CD4-positive, alpha-beta T cell treated with Interleukin-6 at 100 ng/mL for 8 hours (primary cell): ENCODE measurements at regions not wholly inside any gene's neighbourhood (a gene's known extent, or its start where the extent isn't known, plus 50 kb on each side); places are given as distances from the start of the nearest gene placed in this dataset.

ENCODE experiments used
- DNase-seq: peaks from one replicate; pipeline ENCODE4 v3.0.0-alpha.2; 2020; ENCODE audit warnings: mixed read lengths, low spot score

GRCh38 chr10:128617532-128617931, 491.3 kb upstream of the MKI67 start:
- no peak for DNase-seq

- DNase-seq, result no peak
Measured at GRCh38 chr10:128622706-128623105, 496.5 kb upstream of the MKI67 start.

GRCh38 chr10:128623776-128624175, 497.6 kb upstream of the MKI67 start:
- no peak for DNase-seq

DNA sequence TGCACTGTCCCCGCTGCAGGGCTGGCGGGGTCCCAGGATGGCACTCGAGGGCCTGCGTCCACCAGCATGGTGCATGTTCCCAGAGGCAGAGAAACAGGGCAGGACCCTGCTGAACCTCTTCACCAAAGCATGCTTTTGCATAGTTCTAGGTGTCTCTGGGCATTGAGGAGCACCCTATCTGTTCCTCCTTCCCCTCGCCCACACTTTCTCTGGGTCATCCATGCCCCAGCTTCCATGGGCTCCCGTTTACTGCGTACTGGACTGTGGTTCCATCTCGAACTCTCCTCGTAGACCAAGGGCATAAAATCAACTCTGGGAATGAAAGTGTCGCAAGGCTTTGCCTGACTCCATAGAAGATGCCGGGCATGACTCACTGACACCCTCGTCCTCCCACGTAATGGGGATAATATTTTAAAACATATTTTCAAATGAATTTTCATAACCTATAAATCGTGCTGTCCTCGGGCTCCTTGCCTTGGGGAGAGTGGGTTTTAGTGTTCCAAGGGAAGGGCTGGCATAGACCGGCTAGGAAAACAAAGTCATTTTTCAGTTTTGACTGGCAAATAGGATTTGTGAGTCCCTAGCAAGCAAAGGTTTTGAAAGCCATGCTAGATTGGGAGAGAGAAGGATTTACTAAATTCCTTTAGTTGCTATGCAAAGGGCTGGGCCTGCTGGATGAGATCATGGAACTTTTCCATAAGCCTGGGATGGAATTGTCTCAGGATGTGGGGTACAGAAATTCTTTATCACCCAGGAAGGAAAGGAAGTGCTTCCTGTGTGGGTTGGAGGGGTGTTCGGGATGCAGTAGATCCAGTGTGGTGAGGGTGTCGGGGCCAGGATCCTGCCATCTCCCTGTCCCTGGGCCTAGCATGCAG, 498.7 kb upstream of the MKI67 start:
- no peak for DNase-seq

DNA sequence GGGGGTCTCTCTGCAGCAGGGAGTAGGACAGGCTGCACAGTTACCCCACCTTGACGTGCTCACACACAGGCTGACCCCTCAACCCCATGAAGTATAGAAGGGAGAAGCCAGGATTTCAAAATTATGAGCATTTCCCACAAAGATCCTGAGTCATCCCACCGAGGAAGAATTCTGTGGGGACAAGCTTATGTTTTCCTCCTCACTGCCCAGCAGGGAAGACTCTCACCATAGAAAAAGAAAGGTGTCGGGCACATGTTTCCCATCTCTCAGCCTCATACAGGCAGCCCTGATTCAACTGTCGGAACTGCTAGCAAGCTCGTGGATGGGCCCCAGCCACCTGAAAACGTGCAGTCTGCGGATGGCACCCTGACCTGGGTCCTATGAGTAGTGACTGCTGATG, 499.7 kb upstream of the MKI67 start:
- no peak for DNase-seq

DNA sequence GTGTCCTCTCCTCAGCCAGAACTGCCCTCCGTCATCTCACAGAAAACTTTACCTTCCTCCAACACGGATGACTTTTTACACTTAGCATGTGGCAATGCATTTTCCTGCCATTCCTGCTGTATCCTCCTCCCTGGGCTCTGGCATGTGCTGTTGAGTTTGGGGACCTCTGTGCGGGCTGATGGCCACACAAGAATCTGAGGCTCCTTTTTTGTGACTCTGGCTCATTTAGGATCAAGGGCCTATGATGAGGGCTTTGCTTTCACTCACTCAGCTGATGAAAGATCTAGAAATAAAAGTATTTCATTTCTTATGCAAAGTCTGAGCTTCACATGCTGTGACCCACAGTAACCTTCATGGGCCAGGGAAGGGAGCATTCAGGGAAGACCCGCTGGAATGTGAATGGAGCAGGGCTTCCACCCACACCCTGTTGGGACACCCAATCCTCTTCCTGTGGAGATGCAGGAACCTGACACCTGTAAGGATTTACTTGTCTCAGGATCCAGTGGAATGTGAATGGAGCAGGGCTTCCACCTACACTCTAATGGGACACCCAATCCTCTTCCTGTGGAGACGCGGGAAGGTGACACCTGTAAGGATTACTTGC, 500.3 kb upstream of the MKI67 start:
- DNase-seq, result no peak

DNA sequence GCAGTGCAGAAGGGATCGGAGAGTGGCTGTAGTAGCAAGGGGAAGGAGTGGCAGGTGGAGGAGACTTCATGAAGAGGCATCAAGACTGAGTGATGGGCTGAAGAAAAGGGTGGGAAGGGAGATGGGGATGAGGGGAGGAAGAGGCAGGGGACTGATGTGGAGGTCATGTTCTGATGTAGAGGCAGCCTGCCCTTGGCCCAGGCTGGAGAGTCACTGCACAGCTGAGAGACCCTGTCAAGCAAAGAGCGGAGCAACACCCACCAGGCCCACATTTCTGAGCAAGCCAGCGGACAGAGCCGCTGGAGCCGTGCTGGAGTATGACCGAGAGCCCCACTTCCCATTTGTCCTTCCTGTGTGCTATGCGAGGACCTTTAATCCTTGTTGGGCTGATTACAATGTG, 501.6 kb upstream of the MKI67 start:
- DNase-seq, result no peak

- no peak for DNase-seq
Measured at GRCh38 chr10:128628252-128628651, 502.0 kb upstream of the MKI67 start.

GRCh38 chr10:128629111-128630096, 503.2 kb upstream of the MKI67 start:
- DNase-seq, result no peak

- no peak for DNase-seq
Measured at GRCh38 chr10:128630787-128631252, 504.6 kb upstream of the MKI67 start.

DNA sequence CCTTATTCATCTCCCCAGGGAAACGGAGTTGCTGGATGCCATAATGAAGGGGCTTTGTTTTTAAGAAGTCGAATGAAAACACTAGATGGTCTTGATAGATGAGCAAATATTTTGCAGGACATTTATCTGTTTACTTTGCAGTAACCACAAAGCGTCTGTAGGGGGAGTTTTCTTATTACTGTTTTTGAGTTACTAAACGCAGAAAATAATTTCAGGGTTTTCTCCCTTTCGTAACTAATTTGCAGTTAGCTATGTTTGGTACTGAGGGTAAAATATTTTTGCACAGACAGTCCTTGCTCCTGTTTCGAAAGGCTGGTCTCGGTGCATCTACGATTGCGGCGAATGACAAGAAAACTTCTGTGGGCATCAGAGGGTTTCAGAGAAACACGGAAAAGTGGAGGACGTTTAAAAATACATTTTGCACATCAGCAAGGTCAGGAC, 505.6 kb upstream of the MKI67 start:
- no peak for DNase-seq

GRCh38 chr10:128632694-128633093, 506.5 kb upstream of the MKI67 start:
- DNase-seq, result no peak

DNA sequence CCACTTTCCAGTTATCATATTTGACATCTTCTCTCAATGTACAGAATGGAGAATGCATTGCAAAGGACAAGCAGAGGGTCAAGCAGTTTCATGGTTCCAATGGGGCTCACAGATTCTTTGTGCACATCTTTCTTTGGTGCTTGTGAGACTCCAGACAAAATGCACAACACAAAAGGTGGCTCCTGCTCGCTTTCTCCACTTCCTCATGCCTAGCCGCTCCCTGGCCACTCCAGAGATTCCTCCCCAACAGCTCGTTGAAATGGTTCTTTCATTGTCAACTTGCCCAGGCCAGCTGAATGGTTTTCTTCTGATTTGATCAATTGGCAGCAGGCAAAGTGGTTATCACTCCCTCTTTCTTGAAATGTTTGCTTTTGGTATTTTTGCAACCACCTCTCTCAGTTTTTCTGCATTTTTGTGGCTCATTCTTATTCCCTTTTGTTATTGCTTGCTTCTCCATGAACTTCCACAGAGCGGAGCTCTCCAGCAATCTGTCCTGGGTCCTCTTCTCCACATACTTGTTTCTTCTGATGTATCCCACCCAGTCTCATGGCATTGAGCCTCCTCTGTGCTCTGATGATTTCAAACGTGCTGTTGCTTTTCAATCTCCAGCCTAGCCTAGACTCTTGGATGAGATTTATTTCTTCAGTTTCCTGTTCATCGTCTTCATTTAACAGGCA, 507.8 kb upstream of the MKI67 start:
- no peak for DNase-seq

GRCh38 chr10:128642023-128642422, 515.8 kb upstream of the MKI67 start:
- no peak for DNase-seq

DNA sequence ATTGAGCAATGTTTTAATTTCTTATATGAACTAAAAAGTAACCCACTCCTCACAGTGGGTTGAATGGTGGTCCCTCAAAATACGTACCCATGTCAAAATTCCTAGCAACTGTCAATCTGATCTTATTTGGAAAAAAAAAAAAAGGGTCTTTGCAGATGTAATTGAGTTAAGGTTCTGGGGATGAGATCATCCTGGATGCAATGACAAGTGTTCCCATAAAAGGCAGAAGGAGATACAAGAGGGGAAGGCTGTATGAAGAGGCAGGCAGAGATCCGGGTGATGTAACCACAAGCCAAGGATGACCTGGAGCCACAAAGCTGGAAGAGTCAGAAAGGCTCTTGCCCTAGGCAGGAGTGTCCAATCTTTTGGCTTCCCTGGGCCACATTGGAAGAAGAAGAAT, 516.3 kb upstream of the MKI67 start:
- no peak for DNase-seq

DNA sequence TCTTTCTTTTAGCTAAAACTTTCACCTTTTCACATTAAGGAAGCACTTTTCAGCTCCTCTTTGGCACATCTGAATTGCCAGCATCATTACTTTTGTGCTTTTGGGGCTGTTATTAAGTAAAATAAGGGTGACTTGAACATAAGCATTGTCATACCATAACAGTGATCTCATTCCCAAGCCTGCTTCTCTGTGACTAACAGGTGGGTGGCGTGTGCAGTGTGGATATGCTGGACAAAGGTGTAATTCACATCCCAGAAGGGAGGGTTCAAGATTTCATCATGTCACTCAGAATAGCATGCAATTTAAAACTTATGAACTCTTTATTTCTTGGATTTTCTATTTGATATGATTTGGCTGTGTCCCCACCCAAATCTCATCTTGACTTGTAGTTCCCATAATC, 517.4 kb upstream of the MKI67 start:
- DNase-seq, result no peak

- DNase-seq, result no peak
Measured at GRCh38 chr10:128645486-128645885, 519.3 kb upstream of the MKI67 start.

DNA sequence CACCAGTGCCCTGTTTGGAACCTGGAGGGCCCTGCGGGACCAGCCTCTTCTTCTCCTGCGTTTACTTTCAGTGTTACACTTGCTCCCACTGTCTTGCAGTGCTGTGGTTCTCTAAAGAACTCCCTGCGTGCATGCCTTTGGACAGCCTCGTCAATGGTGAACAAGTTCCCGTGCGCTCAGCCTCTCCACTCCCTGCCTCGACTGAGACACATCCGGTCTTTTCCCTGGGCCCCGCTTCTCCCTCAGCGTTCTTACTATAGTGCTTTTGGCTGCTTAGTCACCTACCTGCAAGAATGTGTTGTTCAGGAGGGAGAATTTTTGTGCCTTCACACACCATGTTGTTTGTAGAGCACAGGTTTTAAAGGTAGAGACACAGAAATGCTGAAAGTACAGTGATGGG, 520.7 kb upstream of the MKI67 start:
- DNase-seq, result no peak

DNA sequence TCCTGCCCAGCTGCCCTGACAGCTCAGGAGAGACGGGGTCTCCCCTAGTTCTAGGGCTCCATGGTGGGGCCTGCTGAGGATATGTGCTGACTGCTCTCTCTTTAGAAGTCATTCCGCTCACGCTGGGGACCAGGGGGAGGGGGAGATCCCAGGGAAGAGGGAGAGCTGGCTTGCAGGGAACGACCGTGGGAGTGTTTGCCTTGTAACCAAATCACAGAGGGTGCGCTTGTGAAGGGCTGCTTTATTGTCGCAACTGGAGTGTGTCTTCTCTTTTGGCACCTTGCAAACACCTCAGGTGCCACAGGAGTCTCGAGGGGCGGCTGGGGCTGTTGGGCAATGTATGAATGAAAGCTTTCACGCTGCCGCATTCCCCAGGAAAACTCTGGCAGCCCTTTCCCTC, 531.3 kb upstream of the MKI67 start:
- DNase-seq, result no peak

DNA sequence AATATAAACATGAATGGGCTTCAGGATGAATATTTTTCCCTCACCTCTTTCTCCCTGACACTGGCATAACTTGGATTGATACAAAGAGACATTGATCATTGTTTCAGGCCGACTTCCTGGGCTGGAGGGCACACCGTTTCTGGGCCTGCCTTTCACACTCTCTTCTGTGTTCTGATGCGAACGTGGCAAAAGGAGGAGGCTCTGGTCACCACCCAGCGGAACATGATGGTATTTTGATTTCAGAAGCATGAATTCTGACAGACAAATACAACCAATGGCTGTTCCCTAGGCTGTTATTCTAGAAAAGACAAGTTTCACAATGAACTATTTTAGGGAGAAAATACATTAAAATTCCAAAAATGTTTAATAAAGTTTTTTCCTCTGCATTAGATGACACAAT, 534.5 kb upstream of the MKI67 start:
- no peak for DNase-seq

DNA sequence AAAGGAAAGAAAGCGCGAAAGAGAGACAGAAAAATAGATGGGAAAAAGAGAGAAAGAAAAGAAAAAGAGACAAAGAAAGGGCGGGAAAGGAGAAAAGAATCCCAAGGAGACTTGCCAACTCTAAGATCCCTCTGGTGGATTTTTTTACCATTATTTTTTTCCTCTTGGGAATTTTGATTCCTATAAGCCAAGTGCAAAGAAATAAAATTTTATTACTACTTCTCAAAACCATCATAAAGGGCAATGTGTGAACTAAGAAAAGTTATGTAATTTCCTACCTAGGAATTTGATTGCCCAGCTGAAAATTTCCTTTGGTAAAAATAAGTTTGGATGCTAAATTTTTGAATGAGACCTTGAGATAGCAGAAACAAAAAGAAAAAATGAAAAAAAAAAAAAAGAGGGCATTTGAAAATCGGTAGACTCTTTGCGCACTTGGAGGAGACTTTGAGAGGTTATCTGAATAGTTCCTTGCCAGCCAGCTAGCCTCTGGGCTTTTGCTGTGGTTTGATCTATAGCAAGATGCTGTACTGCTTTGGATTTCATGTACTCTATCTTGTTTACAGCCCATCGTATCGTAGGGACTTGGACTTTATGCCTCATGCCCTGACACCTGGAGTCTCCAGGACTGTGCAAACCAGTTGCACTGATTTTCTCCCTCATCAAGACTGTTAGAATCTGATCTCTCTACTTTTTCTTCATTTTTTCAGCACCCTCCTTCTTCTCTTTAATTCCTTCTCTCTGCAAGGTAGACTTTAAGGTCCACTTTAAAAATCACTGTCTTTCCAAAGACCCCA, 535.4 kb upstream of the MKI67 start:
- DNase-seq, result no peak
